Tibial nerve (tissue), 4 donors: ENCODE measurements at regions not wholly inside any gene's neighbourhood (a gene's known extent, or its start where the extent isn't known, plus 50 kb on each side); places are given as distances from the start of the nearest gene placed in this dataset.

Source experiments
- DNase-seq, 2 donors: peaks; one replicate each; pipeline ENCODE4 v3.0.0-alpha.2; 2019; ENCODE audit warnings: low spot score in 2 of 2
- H3K27ac ChIP-seq, 4 donors: fragments of 200-600 bp; sonication (generic) in 3 of 4; one replicate each; pipeline ENCODE4 v1.5.1; 2017 to 2019; ENCODE audit warnings: mild to moderate bottlenecking in 1 of 4
- H3K27me3 ChIP-seq, 2 donors: fragments of 200-600 bp; sonication (generic) in 1 of 2; one replicate each; pipeline versions ENCODE4 v1.5.1 to v1.6.0; 2017 to 2019
- H3K36me3 ChIP-seq, 3 donors: fragments of 200-600 bp; sonication (generic); one replicate each; pipeline ENCODE4 v1.5.1; 2018 to 2019
- H3K4me1 ChIP-seq, 4 donors: fragments of 200-600 bp; sonication (generic) in 3 of 4; one replicate each; pipeline ENCODE4 v1.5.1; 2017 to 2019
- H3K4me3 ChIP-seq, 4 donors: fragments of 200-600 bp; sonication (generic) in 3 of 4; one replicate each; pipeline ENCODE4 v1.5.1; 2017 to 2019; ENCODE audit warnings: mild to moderate bottlenecking in 1 of 4, moderate library complexity in 1 of 4
- H3K9me3 ChIP-seq, 4 donors: fragments of 200-600 bp; sonication (generic) in 3 of 4; one replicate each; pipeline ENCODE4 v1.5.1; 2017 to 2019
- EP300 ChIP-seq, 2 donors: sonication (generic); formaldehyde crosslinking; IDR thresholded peaks; one replicate each; pipeline ENCODE4 v1.6.1; 2017; ENCODE audit warnings: antibody characterized with exemption in 2 of 2, mild to moderate bottlenecking in 1 of 2
- POLR2A ChIP-seq, 2 donors: fragments of 450-650 bp; IDR thresholded peaks; one replicate each; pipeline ENCODE4 v1.6.1; 2017; ENCODE audit warnings: antibody characterized with exemption in 2 of 2, mild to moderate bottlenecking in 2 of 2, moderate library complexity in 2 of 2
- WGBS, 2 donors: methylation state at CpG; one replicate each; pipeline ENCODE4 v1.1.5; 2018; 5-methylcytosine and 5-hydroxymethylcytosine counted together
- TF ChIP-seq, protein P1 (sequence below), 5 experiments: fragments of 200-600 bp in 3 of 5; fragments of 450-650 bp in 2 of 5; sonication (generic) in 3 of 5; IDR thresholded peaks; one replicate each; pipeline ENCODE4 v1.5.1; 2016 to 2019; ENCODE audit warnings: antibody characterized with exemption in 5 of 5, mild to moderate bottlenecking in 3 of 5, moderate library complexity in 2 of 5

- Histone ChIP-seq H3K9me3 (no peaks in the 10 kb centered on the region), H3K36me3 (no peaks in the 10 kb centered on the region), H3K27ac (no peak overlapping the region), H3K4me1 (no peaks in the 10 kb centered on the region), H3K27me3 (no peaks in the 10 kb centered on the region), H3K4me3 (no peak overlapping the region)
- DNase-seq, result no peak
- WGBS, 2 donors, result 81 to 91% methylated on average over 1 of the region's 1 CpG
- no peak for TF ChIP-seq EP300 (IDR thresholded peaks at IDR 0.05)
- TF ChIP-seq, protein P1, sequence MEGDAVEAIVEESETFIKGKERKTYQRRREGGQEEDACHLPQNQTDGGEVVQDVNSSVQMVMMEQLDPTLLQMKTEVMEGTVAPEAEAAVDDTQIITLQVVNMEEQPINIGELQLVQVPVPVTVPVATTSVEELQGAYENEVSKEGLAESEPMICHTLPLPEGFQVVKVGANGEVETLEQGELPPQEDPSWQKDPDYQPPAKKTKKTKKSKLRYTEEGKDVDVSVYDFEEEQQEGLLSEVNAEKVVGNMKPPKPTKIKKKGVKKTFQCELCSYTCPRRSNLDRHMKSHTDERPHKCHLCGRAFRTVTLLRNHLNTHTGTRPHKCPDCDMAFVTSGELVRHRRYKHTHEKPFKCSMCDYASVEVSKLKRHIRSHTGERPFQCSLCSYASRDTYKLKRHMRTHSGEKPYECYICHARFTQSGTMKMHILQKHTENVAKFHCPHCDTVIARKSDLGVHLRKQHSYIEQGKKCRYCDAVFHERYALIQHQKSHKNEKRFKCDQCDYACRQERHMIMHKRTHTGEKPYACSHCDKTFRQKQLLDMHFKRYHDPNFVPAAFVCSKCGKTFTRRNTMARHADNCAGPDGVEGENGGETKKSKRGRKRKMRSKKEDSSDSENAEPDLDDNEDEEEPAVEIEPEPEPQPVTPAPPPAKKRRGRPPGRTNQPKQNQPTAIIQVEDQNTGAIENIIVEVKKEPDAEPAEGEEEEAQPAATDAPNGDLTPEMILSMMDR (IDR thresholded peaks at IDR 0.05), result no peak
- TF ChIP-seq POLR2A (IDR thresholded peaks at IDR 0.05), result no peak
These were observed 814.8 kb downstream of the KCNJ3 start for GRCh38 chr2:155513248-155513647.

DNA sequence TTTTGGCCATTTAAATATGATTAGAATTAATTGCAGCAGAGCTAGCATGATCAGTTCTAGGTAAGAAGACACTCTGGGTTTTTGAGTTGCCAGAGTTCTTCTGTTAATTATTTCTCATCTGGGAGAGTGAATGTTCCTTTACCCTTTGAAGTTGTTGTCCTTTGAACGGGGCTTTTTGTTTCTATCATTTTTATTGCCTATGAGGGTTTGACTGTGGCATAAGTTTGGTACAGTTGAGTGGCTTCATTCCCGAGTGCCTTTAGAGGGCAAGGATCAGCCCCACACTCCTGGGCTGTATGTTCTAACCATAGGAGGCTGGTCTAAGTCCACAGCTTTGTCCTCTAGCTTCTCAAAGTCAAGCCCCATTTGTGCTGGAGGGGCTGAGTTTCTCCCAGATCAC, 804.3 kb downstream of the KCNJ3 start:
- H3K27me3 ChIP-seq, result no peaks in the 10 kb centered on the region
- H3K4me1 ChIP-seq, result no peaks in the 10 kb centered on the region
- 69 to 71% methylated on average over 2 of the region's 2 CpGs for WGBS, 2 donors

DNA sequence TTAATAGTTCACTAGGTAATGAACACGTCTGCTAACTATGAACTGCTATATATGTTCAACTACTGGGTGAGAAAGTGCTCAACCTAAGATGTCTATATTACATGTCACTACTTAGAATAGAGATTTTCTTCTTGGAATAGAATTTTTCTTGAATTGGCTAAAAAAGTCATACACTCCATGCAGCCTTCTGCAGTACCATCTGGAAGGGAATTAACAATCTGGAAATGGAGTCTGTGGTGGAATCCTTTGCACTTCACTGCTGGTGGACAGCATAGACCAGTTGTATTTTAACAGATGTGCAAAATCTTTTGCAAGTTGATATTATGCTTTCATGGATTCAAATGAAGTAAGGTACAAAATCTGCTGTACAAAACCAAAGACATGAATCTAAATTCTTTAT, 799.6 kb downstream of the KCNJ3 start:
- H3K36me3 ChIP-seq, result no peaks in the 10 kb centered on the region
- 87 to 90% methylated on average over 1 of the region's 1 CpG for WGBS, 2 donors
- no peak overlapping the region for H3K4me3 ChIP-seq
- peaks cover 0 to 3% (median 0%) of the 10 kb centered on the region in 4 donors for H3K9me3 ChIP-seq
- H3K4me1 ChIP-seq, result no peaks in the 10 kb centered on the region
- TF ChIP-seq, protein P1 (IDR thresholded peaks at IDR 0.05), result no peak
- no peak for TF ChIP-seq POLR2A (IDR thresholded peaks at IDR 0.05)
- no peak for TF ChIP-seq EP300 (IDR thresholded peaks at IDR 0.05)
- H3K27me3 ChIP-seq, result no peaks in the 10 kb centered on the region
- no peak for DNase-seq
- H3K27ac ChIP-seq, result no peak overlapping the region

More for the DNA sequence above, 804.3 kb downstream of the KCNJ3 start:
- no peaks in the 10 kb centered on the region for H3K36me3 ChIP-seq
- TF ChIP-seq EP300 (IDR thresholded peaks at IDR 0.05) (no peak), POLR2A (IDR thresholded peaks at IDR 0.05) (no peak)
- TF ChIP-seq, protein P1 (IDR thresholded peaks at IDR 0.05), result no peak
- peaks cover 0 to 3% (median 0%) of the 10 kb centered on the region in 4 donors for H3K9me3 ChIP-seq
- no peak overlapping the region for H3K4me3 ChIP-seq
- DNase-seq, result no peak
- no peak overlapping the region for H3K27ac ChIP-seq

DNA sequence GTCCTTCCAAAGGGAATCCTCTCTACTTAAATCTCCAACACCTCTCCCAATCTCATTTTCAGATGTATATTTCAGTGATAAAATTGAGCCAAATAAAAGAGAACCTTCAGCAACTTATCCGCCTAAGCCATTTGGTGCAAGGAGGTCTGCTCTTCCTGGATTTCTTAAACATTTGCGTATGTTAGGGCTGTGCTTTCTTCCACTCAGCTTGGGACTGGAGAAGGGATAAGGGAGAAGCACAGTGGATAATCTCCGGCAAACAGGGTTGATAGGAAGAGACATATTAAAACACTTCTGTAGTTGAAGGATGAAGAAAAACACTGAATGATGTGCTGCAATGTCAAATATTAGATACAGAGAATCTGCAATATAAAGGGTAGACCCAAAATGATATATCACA, 796.2 kb downstream of the KCNJ3 start:
- peaks cover 0 to 3% (median 0%) of the 10 kb centered on the region in 4 donors for H3K9me3 ChIP-seq
- 59 to 63% methylated on average over 3 of the region's 3 CpGs for WGBS, 2 donors
- DNase-seq, result no peak
- H3K36me3 ChIP-seq, result no peaks in the 10 kb centered on the region
- no peaks in the 10 kb centered on the region for H3K4me1 ChIP-seq
- H3K4me3 ChIP-seq, result no peak overlapping the region
- H3K27ac ChIP-seq, result no peak overlapping the region
- H3K27me3 ChIP-seq, result no peaks in the 10 kb centered on the region
- no peak for TF ChIP-seq EP300 (IDR thresholded peaks at IDR 0.05)
- TF ChIP-seq, protein P1 (IDR thresholded peaks at IDR 0.05), result no peak
- no peak for TF ChIP-seq POLR2A (IDR thresholded peaks at IDR 0.05)

GRCh38 chr2:155485141-155485842, 786.8 kb downstream of the KCNJ3 start:
- Histone ChIP-seq H3K27me3 (no peaks in the 10 kb centered on the region), H3K4me3 (no peak overlapping the region), H3K4me1 (no peaks in the 10 kb centered on the region), H3K9me3 (no peaks in the 10 kb centered on the region), H3K36me3 (no peaks in the 10 kb centered on the region), H3K27ac (no peak overlapping the region)
- DNase-seq, result no peak
- WGBS, 2 donors, result 79 to 85% methylated on average over 3 of the region's 3 CpGs
- TF ChIP-seq EP300 (IDR thresholded peaks at IDR 0.05) (no peak), POLR2A (IDR thresholded peaks at IDR 0.05) (no peak)
- TF ChIP-seq, protein P1 (IDR thresholded peaks at IDR 0.05), result no peak
